Stimulated activated CD4-positive, alpha-beta T cell treated with anti-CD3 and anti-CD28 coated beads, Interleukin-15, amount 100 ng/mL, for 24 hours (primary cell): ENCODE measurements at regions not wholly inside any gene's neighbourhood (a gene's known extent, or its start where the extent isn't known, plus 50 kb on each side); places are given as distances from the start of the nearest gene placed in this dataset.
A peak's percentile ranks its signal among the peaks of the same experiment; 100 is the strongest.

Source experiments
- DNase-seq: peaks from one replicate; pipeline ENCODE4 v3.0.0-alpha.2; 2020

- no peak for DNase-seq
Measured at GRCh38 chr7:24341691-24342413, 57.9 kb downstream of the NPY start.

GRCh38 chr7:24343614-24344013 is 59.6 kb downstream of the NPY start:
- DNase-seq = no peak

GRCh38 chr7:24346129-24346528 is 62.1 kb downstream of the NPY start:
- DNase-seq = no peak

GRCh38 chr7:24346716-24347115 is 62.7 kb downstream of the NPY start:
- no peak for DNase-seq

- no peak for DNase-seq
Measured at GRCh38 chr7:24349339-24349738, 65.3 kb downstream of the NPY start.

- DNase-seq = no peak
Measured at GRCh38 chr7:24354456-24354855, 70.5 kb downstream of the NPY start.

- DNase-seq = no peak
Measured at GRCh38 chr7:24356718-24357386, 72.9 kb downstream of the NPY start.

- no peak for DNase-seq
Measured at GRCh38 chr7:24361001-24361400, 77.0 kb downstream of the NPY start.

GRCh38 chr7:24365606-24366005 is 81.6 kb downstream of the NPY start:
- no peak for DNase-seq

GRCh38 chr7:24366876-24367275 is 82.9 kb downstream of the NPY start:
- no peak for DNase-seq

GRCh38 chr7:24368161-24368560 is 84.2 kb downstream of the NPY start:
- no peak for DNase-seq

- peak; percentile 4 for DNase-seq
Measured at GRCh38 chr7:24370541-24370940, 86.6 kb downstream of the NPY start.

GRCh38 chr7:24372961-24373955 is 89.3 kb downstream of the NPY start:
- no peak for DNase-seq

- DNase-seq = no peak
Measured at GRCh38 chr7:24378871-24379616, 95.1 kb downstream of the NPY start.

GRCh38 chr7:24381894-24382505 is 98.0 kb downstream of the NPY start:
- no peak for DNase-seq

- DNase-seq = no peak
Measured at GRCh38 chr7:24383055-24383454, 99.1 kb downstream of the NPY start.

- DNase-seq = no peak
Measured at GRCh38 chr7:24384362-24385030, 100.5 kb downstream of the NPY start.

- no peak for DNase-seq
Measured at GRCh38 chr7:24388212-24388611, 104.2 kb downstream of the NPY start.

- no peak for DNase-seq
Measured at GRCh38 chr7:24390376-24391157, 106.6 kb downstream of the NPY start.

GRCh38 chr7:24392774-24393173 is 108.8 kb downstream of the NPY start:
- no peak for DNase-seq

GRCh38 chr7:24395512-24395911 is 111.5 kb downstream of the NPY start:
- no peak for DNase-seq
